CD4-positive, alpha-beta T cell (primary cell): ENCODE measurements at regions not wholly inside any gene's neighbourhood (a gene's known extent, or its start where the extent isn't known, plus 50 kb on each side); places are given as distances from the start of the nearest gene placed in this dataset.

Source experiments
- ATAC-seq: fragments of 200-7000 bp; cut with Tn5 transposase; one replicate; pipeline ENCODE4 v1.10.0; 2022; ENCODE audit warnings: mild to moderate bottlenecking; ENCODE audit not compliant: poor library complexity
- CTCF ChIA-PET: fragments of 350-600 bp; sonication (Branson Sonifier 250); formaldehyde crosslinking; loops from one replicate; lab custom pipeline; 2021; ENCODE audit warnings: antibody characterized with exemption, inconsistent platforms; lab: Charles Lee
- POLR2A ChIA-PET: fragments of 350-600 bp; sonication (Branson Sonifier 250); formaldehyde crosslinking; loops from one replicate; lab custom pipeline; 2021; ENCODE audit warnings: antibody characterized with exemption, inconsistent platforms; lab: Charles Lee
- DNase-seq, 14 experiments: peaks; one replicate each; pipeline ENCODE4 v3.0.0-alpha.2; 2013 to 2020; ENCODE audit warnings: mixed read lengths in 2 of 14
- H3K27ac ChIP-seq, 2 donors: one replicate each; pipeline versions ENCODE4 v1.5.1 to v1.7.0; 2013; ENCODE audit warnings: low read length in 2 of 2, low read depth in 1 of 2, mild to moderate bottlenecking in 1 of 2
- H3K27me3 ChIP-seq, 2 experiments: 1 replicate in 1 of 2; 2 replicates in 1 of 2; pipeline versions ENCODE4 v1.6.1 to v1.7.0; 2013; ENCODE audit warnings: low read length in 2 of 2, control low read depth in 1 of 2, mild to moderate bottlenecking in 1 of 2, moderate library complexity in 1 of 2; ENCODE audit not compliant: insufficient read depth in 2 of 2, control insufficient read depth in 1 of 2
- H3K36me3 ChIP-seq: one replicate; pipeline ENCODE4 v1.6.1; 2013; ENCODE audit warnings: low read length, control low read depth; ENCODE audit not compliant: insufficient read depth
- H3K4me1 ChIP-seq: one replicate; pipeline ENCODE4 v1.6.1; 2013; ENCODE audit warnings: low read length, control low read depth; ENCODE audit not compliant: insufficient read depth
- H3K4me3 ChIP-seq: one replicate; pipeline ENCODE4 v1.5.1; 2013; ENCODE audit warnings: mild to moderate bottlenecking, low read length, moderate library complexity
- H3K9me3 ChIP-seq, 2 experiments: 1 replicate in 1 of 2; 2 replicates in 1 of 2; pipeline versions ENCODE4 v1.6.1 to v1.7.0; 2013; ENCODE audit warnings: low read length in 2 of 2, mild to moderate bottlenecking in 2 of 2, control low read depth in 1 of 2, moderate library complexity in 1 of 2; ENCODE audit not compliant: control insufficient read depth in 1 of 2, insufficient read depth in 1 of 2
- H3K27ac Mint-ChIP-seq: one replicate; pipeline ENCODE4 v1.8.0; 2020; ENCODE audit warnings: mixed read lengths
- H3K27me3 Mint-ChIP-seq: one replicate; pipeline ENCODE4 v1.8.0; 2021; ENCODE audit warnings: mixed read lengths
- H3K36me3 Mint-ChIP-seq: one replicate; pipeline ENCODE4 v1.8.0; 2021; ENCODE audit warnings: low read depth, mixed read lengths
- H3K4me1 Mint-ChIP-seq: one replicate; pipeline ENCODE4 v1.8.0; 2021; ENCODE audit warnings: low read depth, mixed read lengths
- H3K4me3 Mint-ChIP-seq: one replicate; pipeline ENCODE4 v1.8.0; 2020; ENCODE audit warnings: mild to moderate bottlenecking, mixed read lengths
- H3K9me3 Mint-ChIP-seq: one replicate; pipeline ENCODE4 v1.8.0; 2020; ENCODE audit warnings: mixed read lengths
- CTCF ChIP-seq: fragments of 200-600 bp; IDR thresholded peaks from one replicate; pipeline ENCODE4 v1.8.0; 2022; ENCODE audit warnings: antibody characterized with exemption, mild to moderate bottlenecking
- intact Hi-C, 2 experiments: fragments of 100-400 bp; cut with DNase I in 1 of 2; cut with micrococcal nuclease in 1 of 2; formaldehyde crosslinking; loops; one replicate each; pipeline versions ENCODE4 v1.15.1 to v1.9.0; 2023 to 2025; cut with DNase I, micrococcal nuclease

- ChIA-PET POLR2A (no interaction called here), CTCF (no interaction called here)
- Mint-ChIP-seq H3K4me3 (no peak overlapping the region), H3K27ac (no peak overlapping the region), H3K36me3 (no peaks in the 10 kb centered on the region), H3K4me1 (no peaks in the 10 kb centered on the region), H3K9me3 (peaks cover 3% of the 10 kb centered on the region), H3K27me3 (peaks cover 4% of the 10 kb centered on the region)
- DNase-seq, result no peak
- no peak for ATAC-seq
- no peak overlapping the region for H3K27ac ChIP-seq
- TF ChIP-seq CTCF, result no peak
- H3K36me3 ChIP-seq, result no peaks in the 10 kb centered on the region
- H3K4me3 ChIP-seq, result no peak overlapping the region
- peaks cover 0 to 2% of the 10 kb centered on the region in 2 experiments for H3K9me3 ChIP-seq
- intact Hi-C loops, result no loop called here
- no peaks in the 10 kb centered on the region for H3K4me1 ChIP-seq
- no peaks in the 10 kb centered on the region for H3K27me3 ChIP-seq
These were observed 454.1 kb upstream of the RGMA start for GRCh38 chr15:93543093-93543492.

- no peaks in the 10 kb centered on the region for H3K4me1 Mint-ChIP-seq
- no peaks in the 10 kb centered on the region for H3K36me3 ChIP-seq
- DNase-seq (no peak), ATAC-seq (no peak)
- intact Hi-C loops, result no loop called here
- H3K27ac ChIP-seq, result no peak overlapping the region
- H3K27ac Mint-ChIP-seq, result no peak overlapping the region
- no peak overlapping the region for H3K4me3 Mint-ChIP-seq
- no peak overlapping the region for H3K4me3 ChIP-seq
- no peaks in the 10 kb centered on the region for H3K36me3 Mint-ChIP-seq
- peaks cover 6% of the 10 kb centered on the region for H3K27me3 Mint-ChIP-seq
- no peaks in the 10 kb centered on the region for H3K27me3 ChIP-seq
- H3K9me3 Mint-ChIP-seq, result no peaks in the 10 kb centered on the region
- ChIA-PET POLR2A (no interaction called here), CTCF (no interaction called here)
- H3K4me1 ChIP-seq, result no peaks in the 10 kb centered on the region
- TF ChIP-seq CTCF, result no peak
- no peaks in the 10 kb centered on the region for H3K9me3 ChIP-seq
These were observed 438.5 kb upstream of the RGMA start for GRCh38 chr15:93527374-93528050.

- CTCF ChIA-PET, result no interaction called here
- H3K36me3 Mint-ChIP-seq, result no peaks in the 10 kb centered on the region
- H3K4me3 Mint-ChIP-seq, result no peak overlapping the region
These were observed 435.4 kb upstream of the RGMA start for GRCh38 chr15:93524432-93524831.

More at GRCh38 chr15:93524432-93524831, 435.4 kb upstream of the RGMA start:
- Histone ChIP-seq H3K4me1 (no peaks in the 10 kb centered on the region), H3K27me3 (no peaks in the 10 kb centered on the region), H3K4me3 (no peak overlapping the region), H3K9me3 (no peaks in the 10 kb centered on the region), H3K36me3 (no peaks in the 10 kb centered on the region), H3K27ac (no peak overlapping the region)
- no peak for TF ChIP-seq CTCF
- DNase-seq (no peak), ATAC-seq (no peak)
- Mint-ChIP-seq H3K4me1 (no peaks in the 10 kb centered on the region), H3K27ac (no peak overlapping the region), H3K27me3 (peaks cover 6% of the 10 kb centered on the region), H3K9me3 (no peaks in the 10 kb centered on the region)
- intact Hi-C loops, result no loop called here
- POLR2A ChIA-PET, result no interaction called here
